HFFc6 (cell line): ENCODE measurements at regions not wholly inside any gene's neighbourhood (a gene's known extent, or its start where the extent isn't known, plus 50 kb on each side); places are given as distances from the start of the nearest gene placed in this dataset.

Source experiments
- DNase-seq: peaks from one replicate; pipeline ENCODE4 v3.0.0-alpha.2; 2018
- H3K27ac Mint-ChIP-seq: 2 replicates; pipeline ENCODE4 v1.8.0; 2020; ENCODE audit warnings: mild to moderate bottlenecking, mixed read lengths
- H3K27me3 Mint-ChIP-seq: 2 replicates; pipeline ENCODE4 v1.8.0; 2021; ENCODE audit warnings: mild to moderate bottlenecking, moderate library complexity, mixed read lengths; ENCODE audit not compliant: insufficient read depth
- H3K36me3 Mint-ChIP-seq: 2 replicates; pipeline ENCODE4 v1.8.0; 2021; ENCODE audit warnings: low read depth, mixed read lengths
- H3K4me1 Mint-ChIP-seq: 2 replicates; pipeline ENCODE4 v1.8.0; 2020; ENCODE audit warnings: low read depth, mixed read lengths
- H3K4me3 Mint-ChIP-seq: 2 replicates; pipeline ENCODE4 v1.8.0; 2020; ENCODE audit warnings: mild to moderate bottlenecking, moderate library complexity, mixed read lengths
- H3K9me3 Mint-ChIP-seq: 2 replicates; pipeline ENCODE4 v1.8.0; 2020; ENCODE audit warnings: mild to moderate bottlenecking, mixed read lengths
- TF ChIP-seq, protein P1 (sequence below): fragments of 200-600 bp; sonication (generic); IDR thresholded peaks from 2 replicates; pipeline ENCODE4 v1.5.0; 2021; ENCODE audit warnings: antibody characterized with exemption, mild to moderate bottlenecking

DNA sequence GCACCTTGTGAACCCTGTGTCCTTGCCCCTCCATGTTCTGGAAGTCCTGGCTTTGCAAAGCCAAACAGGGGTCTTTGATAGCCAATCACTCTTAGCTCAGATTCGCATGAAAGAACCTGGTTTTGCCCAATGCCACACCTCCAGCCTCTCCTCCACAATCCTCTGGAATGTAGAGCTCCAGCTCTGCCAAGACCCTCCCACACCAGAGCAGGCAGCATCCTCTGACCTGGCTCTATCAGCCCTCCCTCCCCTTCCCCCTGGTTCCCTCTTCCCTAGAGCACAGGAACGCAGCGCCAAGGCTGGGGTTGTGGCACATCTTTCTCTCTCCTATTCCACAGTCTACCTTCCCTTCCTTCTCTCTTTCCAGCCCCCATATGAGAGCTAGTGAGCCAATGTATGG lies 133.3 kb downstream of the RPLP1 start:
- no peak overlapping the region for H3K4me3 Mint-ChIP-seq
- no peak overlapping the region for H3K27ac Mint-ChIP-seq
- peaks cover 42% of the 10 kb centered on the region for H3K27me3 Mint-ChIP-seq
- no peaks in the 10 kb centered on the region for H3K4me1 Mint-ChIP-seq
- TF ChIP-seq, protein P1, sequence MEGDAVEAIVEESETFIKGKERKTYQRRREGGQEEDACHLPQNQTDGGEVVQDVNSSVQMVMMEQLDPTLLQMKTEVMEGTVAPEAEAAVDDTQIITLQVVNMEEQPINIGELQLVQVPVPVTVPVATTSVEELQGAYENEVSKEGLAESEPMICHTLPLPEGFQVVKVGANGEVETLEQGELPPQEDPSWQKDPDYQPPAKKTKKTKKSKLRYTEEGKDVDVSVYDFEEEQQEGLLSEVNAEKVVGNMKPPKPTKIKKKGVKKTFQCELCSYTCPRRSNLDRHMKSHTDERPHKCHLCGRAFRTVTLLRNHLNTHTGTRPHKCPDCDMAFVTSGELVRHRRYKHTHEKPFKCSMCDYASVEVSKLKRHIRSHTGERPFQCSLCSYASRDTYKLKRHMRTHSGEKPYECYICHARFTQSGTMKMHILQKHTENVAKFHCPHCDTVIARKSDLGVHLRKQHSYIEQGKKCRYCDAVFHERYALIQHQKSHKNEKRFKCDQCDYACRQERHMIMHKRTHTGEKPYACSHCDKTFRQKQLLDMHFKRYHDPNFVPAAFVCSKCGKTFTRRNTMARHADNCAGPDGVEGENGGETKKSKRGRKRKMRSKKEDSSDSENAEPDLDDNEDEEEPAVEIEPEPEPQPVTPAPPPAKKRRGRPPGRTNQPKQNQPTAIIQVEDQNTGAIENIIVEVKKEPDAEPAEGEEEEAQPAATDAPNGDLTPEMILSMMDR = no peak
- no peak for DNase-seq
- H3K36me3 Mint-ChIP-seq = no peaks in the 10 kb centered on the region
- H3K9me3 Mint-ChIP-seq = no peaks in the 10 kb centered on the region

DNA sequence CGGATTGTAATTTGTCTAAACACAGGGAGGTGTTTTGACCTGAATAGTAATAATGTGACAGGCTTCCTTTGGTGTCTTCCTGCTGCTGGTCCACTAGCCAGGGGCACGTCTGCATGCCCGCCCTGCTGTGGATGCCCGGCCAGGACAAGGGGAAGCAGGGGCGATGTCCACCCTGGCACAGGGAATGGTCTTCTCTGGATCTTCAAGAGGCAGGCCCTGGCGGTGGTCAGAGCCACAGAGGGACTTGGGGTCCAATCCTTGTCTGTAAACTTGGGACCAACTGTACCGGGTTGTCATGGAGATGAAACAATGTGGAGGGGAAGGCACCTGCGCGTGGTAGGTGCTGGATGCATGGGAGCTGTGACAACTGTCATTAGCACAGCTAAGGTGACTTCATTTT lies 134.1 kb downstream of the RPLP1 start:
- no peak overlapping the region for H3K27ac Mint-ChIP-seq
- no peaks in the 10 kb centered on the region for H3K36me3 Mint-ChIP-seq
- DNase-seq = no peak
- H3K9me3 Mint-ChIP-seq = no peaks in the 10 kb centered on the region
- no peaks in the 10 kb centered on the region for H3K4me1 Mint-ChIP-seq
- TF ChIP-seq, protein P1 = no peak
- H3K27me3 Mint-ChIP-seq = peaks cover 45% of the 10 kb centered on the region
- H3K4me3 Mint-ChIP-seq = no peak overlapping the region

DNA sequence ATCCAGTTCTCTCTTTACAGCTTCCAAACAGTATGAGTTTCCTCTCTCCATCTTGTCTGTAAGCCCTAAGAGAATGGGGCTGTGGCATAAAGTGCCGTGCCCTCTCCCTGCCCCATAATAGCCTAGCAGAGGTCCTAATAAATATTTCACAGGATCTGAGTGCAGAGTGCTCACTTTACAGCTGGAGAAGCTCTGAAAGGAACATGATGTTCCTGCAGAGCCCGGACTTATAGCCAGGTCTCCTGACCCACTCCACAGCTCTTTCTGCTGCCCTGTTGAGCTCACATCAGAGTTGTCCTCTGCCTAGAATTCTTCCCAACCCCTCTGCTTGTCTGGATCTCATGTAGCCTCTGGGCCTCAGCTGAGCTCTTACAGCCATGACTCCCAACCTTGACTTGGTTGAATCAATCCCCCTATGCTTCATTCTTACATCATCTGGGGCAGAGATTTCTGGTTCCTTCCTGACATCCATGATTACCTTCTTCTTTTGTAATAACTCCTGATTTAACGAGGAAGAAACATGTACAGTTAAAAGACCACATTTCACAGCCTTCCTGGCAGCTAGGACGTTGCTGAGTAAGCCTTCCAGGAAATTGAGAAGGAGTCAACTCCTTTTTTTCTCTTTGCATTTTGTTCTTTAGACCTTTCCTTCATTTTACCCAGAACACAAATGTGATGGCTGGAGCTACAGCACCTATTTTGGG lies 135.3 kb downstream of the RPLP1 start:
- H3K27ac Mint-ChIP-seq = no peak overlapping the region
- TF ChIP-seq, protein P1 = no peak
- no peak for DNase-seq
- no peak overlapping the region for H3K4me3 Mint-ChIP-seq
- peaks cover 45% of the 10 kb centered on the region for H3K27me3 Mint-ChIP-seq
- no peaks in the 10 kb centered on the region for H3K9me3 Mint-ChIP-seq
- H3K4me1 Mint-ChIP-seq = no peaks in the 10 kb centered on the region
- no peaks in the 10 kb centered on the region for H3K36me3 Mint-ChIP-seq

DNA sequence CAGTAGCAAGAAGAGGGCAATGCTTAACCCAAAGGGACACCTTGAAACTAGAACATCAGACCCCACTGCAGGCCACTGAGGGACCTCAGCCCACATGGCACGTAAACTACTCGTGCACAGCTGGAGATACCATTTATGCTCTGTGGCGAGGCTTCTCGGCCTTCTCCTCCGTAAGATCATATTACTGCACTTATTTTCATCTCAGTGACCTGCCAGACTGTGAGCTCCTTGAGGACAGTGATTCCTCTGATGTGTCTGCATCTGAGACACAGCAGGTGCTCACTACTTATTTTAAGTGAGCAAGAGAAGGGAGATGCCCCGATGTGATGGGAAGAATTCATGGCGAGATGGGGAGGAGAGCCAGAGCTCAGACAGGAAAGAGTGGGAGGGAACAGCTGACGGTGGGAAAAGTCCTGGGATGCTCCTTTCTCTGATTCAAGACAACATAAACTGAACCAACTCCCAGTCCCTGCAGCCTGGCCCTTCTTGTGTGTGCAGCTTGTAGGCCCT lies 137.6 kb downstream of the RPLP1 start:
- Mint-ChIP-seq H3K4me3 (no peak overlapping the region), H3K36me3 (no peaks in the 10 kb centered on the region), H3K27me3 (peaks cover 47% of the 10 kb centered on the region), H3K27ac (no peak overlapping the region), H3K9me3 (no peaks in the 10 kb centered on the region), H3K4me1 (no peaks in the 10 kb centered on the region)
- DNase-seq = no peak
- TF ChIP-seq, protein P1 = no peak

DNA sequence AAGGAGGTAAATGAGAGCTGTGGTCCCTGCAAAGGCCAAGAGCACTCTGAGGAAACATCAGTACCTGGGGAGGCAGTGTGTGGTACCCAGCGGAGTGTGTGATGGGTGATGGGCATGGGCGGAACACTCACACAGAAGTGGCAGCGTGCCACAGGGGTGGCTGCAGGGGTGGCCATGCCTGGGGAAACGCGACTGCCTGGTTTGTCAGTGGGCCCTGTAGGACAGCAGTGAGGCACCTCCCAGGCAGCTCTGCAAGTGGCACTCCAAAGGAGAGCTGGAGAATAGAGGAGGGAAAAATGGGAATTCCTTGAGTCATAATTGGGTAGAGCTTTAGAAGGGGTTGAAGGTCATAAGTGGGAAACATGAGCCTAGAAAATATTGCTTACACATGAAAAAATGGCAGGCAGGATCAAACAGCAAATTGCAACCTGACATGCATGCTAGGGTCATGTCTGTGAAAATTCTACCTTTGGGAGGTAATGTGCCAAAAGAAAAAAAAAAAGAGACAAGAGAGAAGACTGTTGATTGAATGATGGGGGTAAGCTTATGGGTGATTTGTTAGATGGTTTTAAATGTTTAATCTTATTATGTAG lies 138.4 kb downstream of the RPLP1 start:
- no peaks in the 10 kb centered on the region for H3K4me1 Mint-ChIP-seq
- peaks cover 43% of the 10 kb centered on the region for H3K27me3 Mint-ChIP-seq
- H3K36me3 Mint-ChIP-seq = no peaks in the 10 kb centered on the region
- no peak for DNase-seq
- H3K4me3 Mint-ChIP-seq = no peak overlapping the region
- TF ChIP-seq, protein P1 = no peak
- no peak overlapping the region for H3K27ac Mint-ChIP-seq
- no peaks in the 10 kb centered on the region for H3K9me3 Mint-ChIP-seq
